H1 (cell line): ENCODE measurements at regions not wholly inside any gene's neighbourhood (a gene's known extent, or its start where the extent isn't known, plus 50 kb on each side); places are given as distances from the start of the nearest gene placed in this dataset.

ENCODE experiments used
- CTCF ChIA-PET: fragments of 300-600 bp; sonication (Branson Sonifier 250); formaldehyde crosslinking; loops from one replicate; lab custom pipeline; 2021; ENCODE audit not compliant: partially characterized antibody; lab: Charles Lee
- POLR2A ChIA-PET: fragments of 300-600 bp; sonication (Branson Sonifier 250); formaldehyde crosslinking; loops from one replicate; lab custom pipeline; 2021; ENCODE audit warnings: inconsistent platforms; ENCODE audit not compliant: partially characterized antibody; lab: Charles Lee
- DNase-seq, 2 experiments: peaks; one replicate each; pipeline versions ENCODE4 v3.0.0 to v3.0.0-alpha.2; 2010 to 2022; ENCODE audit warnings: low spot score in 2 of 2, low read depth in 1 of 2, mixed read lengths in 1 of 2
- FAIRE-seq: peaks from 2 replicates; lab custom pipeline; 2011; peaks lifted over from hg19 to GRCh38; lab: Jason Lieb, UNC
- H2AFZ ChIP-seq: 2 replicates; pipeline ENCODE4 v1.8.1; 2012; ENCODE audit warnings: low read length, inconsistent platforms
- H2AK5ac ChIP-seq: 2 replicates; pipeline ENCODE4 v1.6.1; 2013; ENCODE audit warnings: low read depth, low read length
- H2BK120ac ChIP-seq: replicated peaks from 2 replicates; pipeline ENCODE3; 2013; ENCODE audit warnings: low read depth, low read length, inconsistent platforms
- H2BK12ac ChIP-seq: 2 replicates; pipeline ENCODE4 v1.6.1; 2013; ENCODE audit warnings: low read depth, low read length
- H2BK15ac ChIP-seq: 2 replicates; pipeline ENCODE4 v1.6.1; 2013; ENCODE audit warnings: low read length
- H2BK20ac ChIP-seq: 2 replicates; pipeline ENCODE4 v1.6.1; 2013; ENCODE audit warnings: low read length
- H2BK5ac ChIP-seq: 2 replicates; pipeline ENCODE4 v1.6.1; 2013; ENCODE audit warnings: low read depth, low read length
- H3K14ac ChIP-seq: 2 replicates; pipeline ENCODE4 v1.6.1; 2013; ENCODE audit warnings: inconsistent platforms; ENCODE audit not compliant: insufficient read length
- H3K18ac ChIP-seq: 2 replicates; pipeline ENCODE4 v1.6.1; 2013; ENCODE audit warnings: low read length; ENCODE audit errors: extremely low read depth
- H3K23ac ChIP-seq: 2 replicates; pipeline ENCODE4 v1.6.1; 2013; ENCODE audit warnings: inconsistent platforms; ENCODE audit not compliant: insufficient read length
- H3K23me2 ChIP-seq: 2 replicates; pipeline ENCODE4 v1.6.1; 2013; ENCODE audit warnings: low read depth, low read length
- H3K27ac ChIP-seq: 2 replicates; pipeline ENCODE4 v1.6.1; 2011; ENCODE audit warnings: low read depth, low read length, inconsistent platforms
- H3K27me3 ChIP-seq, 4 experiments: replicated peaks in 1 of 4; 1 replicate in 1 of 4; 2 replicates in 3 of 4; pipeline versions ENCODE4 v1.6.1 to v1.8.1; 2011 to 2013; ENCODE audit warnings: low read length in 3 of 4, mild to moderate bottlenecking in 3 of 4, inconsistent platforms in 2 of 4, mixed read lengths in 2 of 4, moderate library complexity in 1 of 4; ENCODE audit not compliant: control insufficient read depth in 3 of 4, insufficient read depth in 3 of 4; ENCODE audit errors: extremely low read depth in 1 of 4
- H3K36me3 ChIP-seq, 4 experiments: 2 replicates each; pipeline versions ENCODE4 v1.6.1 to v1.8.1; 2011 to 2013; ENCODE audit warnings: mild to moderate bottlenecking in 4 of 4, low read length in 3 of 4, moderate library complexity in 2 of 4, control low read depth in 1 of 4, inconsistent platforms in 1 of 4; ENCODE audit not compliant: insufficient read depth in 4 of 4, control insufficient read depth in 2 of 4
- H3K4ac ChIP-seq: replicated peaks from 2 replicates; pipeline ENCODE3; 2013; ENCODE audit warnings: low read length, low read depth, mixed read lengths, inconsistent platforms; ENCODE audit not compliant: insufficient read length
- H3K4me1 ChIP-seq, 4 experiments: replicated peaks in 1 of 4; 1 replicate in 1 of 4; 2 replicates in 3 of 4; pipeline versions ENCODE4 v1.6.1 to v1.8.1; 2011 to 2013; ENCODE audit warnings: low read length in 3 of 4, inconsistent platforms in 2 of 4, mixed read lengths in 1 of 4; ENCODE audit not compliant: insufficient read depth in 4 of 4, control insufficient read depth in 3 of 4
- H3K4me2 ChIP-seq, 2 experiments: 2 replicates each; pipeline versions ENCODE4 v1.6.1 to v1.8.1; 2011 to 2013; ENCODE audit warnings: low read depth in 2 of 2, low read length in 2 of 2, control low read depth in 1 of 2, inconsistent platforms in 1 of 2, mild to moderate bottlenecking in 1 of 2; ENCODE audit not compliant: insufficient read depth in 1 of 2
- H3K4me3 ChIP-seq, 4 experiments: fragments of 200-600, 300-600 bp in 1 of 4; sonication (generic), shearing (Covaris generic), sonication (Bioruptor Twin) in 1 of 4; 2 replicates each; pipeline versions ENCODE4 v1.5.1 to v1.8.1; 2011 to 2016; ENCODE audit warnings: low read length in 4 of 4, low read depth in 3 of 4, control low read depth in 2 of 4, inconsistent platforms in 2 of 4, mild to moderate bottlenecking in 2 of 4, mixed read lengths in 1 of 4, moderate library complexity in 1 of 4; ENCODE audit not compliant: insufficient read depth in 2 of 4; ENCODE audit errors: extremely low read depth in 1 of 4
- H3K56ac ChIP-seq: replicated peaks from 2 replicates; pipeline ENCODE3; 2013; ENCODE audit warnings: low read depth, mild to moderate bottlenecking, mixed read lengths, low read length, inconsistent platforms; ENCODE audit not compliant: insufficient read length
- H3K79me1 ChIP-seq: 2 replicates; pipeline ENCODE4 v1.6.1; 2013; ENCODE audit warnings: low read depth, low read length, control low read depth
- H3K79me2 ChIP-seq, 2 experiments: 2 replicates each; pipeline versions ENCODE4 v1.6.1 to v1.8.1; 2012 to 2013; ENCODE audit warnings: low read length in 2 of 2, mild to moderate bottlenecking in 2 of 2, inconsistent platforms in 1 of 2; ENCODE audit not compliant: insufficient read depth in 2 of 2, control insufficient read depth in 1 of 2
- H3K9ac ChIP-seq, 4 experiments: replicated peaks in 1 of 4; 1 replicate in 1 of 4; 2 replicates in 3 of 4; pipeline versions ENCODE4 v1.6.1 to v1.8.1; 2011 to 2013; ENCODE audit warnings: low read depth in 3 of 4, low read length in 3 of 4, control low read depth in 2 of 4, mild to moderate bottlenecking in 2 of 4, moderate library complexity in 2 of 4, inconsistent platforms in 1 of 4; ENCODE audit errors: extremely low read depth in 1 of 4
- H3K9me3 ChIP-seq, 2 experiments: 2 replicates each; pipeline versions ENCODE4 v1.6.1 to v1.8.1; 2012 to 2013; ENCODE audit warnings: mild to moderate bottlenecking in 2 of 2, moderate library complexity in 2 of 2, control low read depth in 1 of 2, inconsistent platforms in 1 of 2, low read depth in 1 of 2, low read length in 1 of 2, mixed read lengths in 1 of 2; ENCODE audit not compliant: insufficient read depth in 2 of 2
- H4K20me1 ChIP-seq, 2 experiments: replicated peaks in 1 of 2; 2 replicates each; pipeline versions ENCODE3 to v1.8.1; 2011 to 2013; ENCODE audit warnings: inconsistent platforms in 2 of 2, low read length in 2 of 2, mild to moderate bottlenecking in 1 of 2; ENCODE audit not compliant: insufficient read depth in 2 of 2, control insufficient read depth in 1 of 2
- H4K5ac ChIP-seq: 2 replicates; pipeline ENCODE4 v1.6.1; 2013; ENCODE audit warnings: low read length, low read depth, mixed read lengths, inconsistent platforms; ENCODE audit not compliant: insufficient read length
- H4K8ac ChIP-seq: 2 replicates; pipeline ENCODE4 v1.8.0; 2013; ENCODE audit warnings: mild to moderate bottlenecking, moderate library complexity, low read length, inconsistent platforms; ENCODE audit not compliant: insufficient read depth; ENCODE audit errors: extremely low read depth
- H4K91ac ChIP-seq: replicated peaks from 2 replicates; pipeline ENCODE3; 2013; ENCODE audit warnings: low read length, mixed read lengths, inconsistent platforms; ENCODE audit not compliant: insufficient read length
- BCL11A ChIP-seq, 2 experiments: IDR thresholded peaks; one replicate each; pipeline ENCODE4 v1.6.1; 2011; ENCODE audit warnings: low read depth in 2 of 2, low read length in 2 of 2, mild to moderate bottlenecking in 2 of 2
- POU5F1 ChIP-seq: IDR thresholded peaks from 2 replicates; pipeline ENCODE4 v1.6.1; 2011; ENCODE audit warnings: low read depth, mild to moderate bottlenecking, low read length, moderate library complexity
- RAD21 ChIP-seq, 2 experiments: IDR thresholded peaks in 1 of 2; conservative IDR thresholded peaks in 1 of 2; 2 replicates each; pipeline ENCODE4 v1.6.1; 2011; ENCODE audit warnings: low read depth in 2 of 2, low read length in 2 of 2, improper control_type of control experiment in 1 of 2, inconsistent platforms in 1 of 2, mild to moderate bottlenecking in 1 of 2, moderate library complexity in 1 of 2
- RBBP5 ChIP-seq: IDR thresholded peaks from 2 replicates; pipeline ENCODE4 v1.7.1; 2012; ENCODE audit warnings: low read depth, mild to moderate bottlenecking, inconsistent platforms, low read length, moderate library complexity, borderline replicate concordance
- SIRT6 ChIP-seq: IDR thresholded peaks from one replicate; pipeline ENCODE4 v1.7.1; 2012; ENCODE audit warnings: low read length, inconsistent platforms
- SIX5 ChIP-seq: IDR thresholded peaks from 2 replicates; pipeline ENCODE4 v1.6.1; 2011; ENCODE audit warnings: mild to moderate bottlenecking, low read depth, low read length
- SUZ12 ChIP-seq: fragments of 200-600 bp; sonication (generic); IDR thresholded peaks from 2 replicates; pipeline ENCODE4 v1.6.1; 2012; ENCODE audit warnings: mild to moderate bottlenecking, inconsistent platforms, low read length, moderate library complexity, mixed read lengths
- TAF7 ChIP-seq: optimal IDR thresholded peaks from 2 replicates; pipeline ENCODE3; 2011; ENCODE audit warnings: low read depth, mild to moderate bottlenecking, inconsistent platforms, low read length, moderate library complexity, borderline replicate concordance
- YY1 ChIP-seq: IDR thresholded peaks from 2 replicates; pipeline ENCODE4 v1.6.1; 2011; ENCODE audit warnings: low read depth, mild to moderate bottlenecking, low read length
- WGBS, 2 experiments: shearing (Covaris generic) in 1 of 2; methylation state at CpG; one replicate each; pipeline versions ENCODE4 v1.1.6 to v1.1.7; 2013 to 2015; ENCODE audit warnings: low lambda C conversion rate in 2 of 2, mixed read lengths in 2 of 2, inconsistent platforms in 1 of 2, low coverage in 1 of 2, missing lambda C conversion rate in 1 of 2; ENCODE audit not compliant: insufficient replicate concordance in 2 of 2, insufficient coverage in 1 of 2, insufficient read length in 1 of 2; ENCODE audit errors: extremely low coverage in 1 of 2, missing lambda C conversion rate in 1 of 2; 5-methylcytosine and 5-hydroxymethylcytosine counted together
- TF ChIP-seq, protein P1 (sequence below), 3 experiments: IDR thresholded peaks; 1 replicate in 2 of 3; 2 replicates in 1 of 3; pipeline versions ENCODE4 v1.5.1 to v1.6.1; 2011; ENCODE audit warnings: low read length in 3 of 3, mild to moderate bottlenecking in 3 of 3, inconsistent platforms in 2 of 3, low read depth in 1 of 3, moderate library complexity in 1 of 3; ENCODE audit not compliant: insufficient read depth in 1 of 3; ENCODE audit errors: control extremely low read depth in 1 of 3

DNA sequence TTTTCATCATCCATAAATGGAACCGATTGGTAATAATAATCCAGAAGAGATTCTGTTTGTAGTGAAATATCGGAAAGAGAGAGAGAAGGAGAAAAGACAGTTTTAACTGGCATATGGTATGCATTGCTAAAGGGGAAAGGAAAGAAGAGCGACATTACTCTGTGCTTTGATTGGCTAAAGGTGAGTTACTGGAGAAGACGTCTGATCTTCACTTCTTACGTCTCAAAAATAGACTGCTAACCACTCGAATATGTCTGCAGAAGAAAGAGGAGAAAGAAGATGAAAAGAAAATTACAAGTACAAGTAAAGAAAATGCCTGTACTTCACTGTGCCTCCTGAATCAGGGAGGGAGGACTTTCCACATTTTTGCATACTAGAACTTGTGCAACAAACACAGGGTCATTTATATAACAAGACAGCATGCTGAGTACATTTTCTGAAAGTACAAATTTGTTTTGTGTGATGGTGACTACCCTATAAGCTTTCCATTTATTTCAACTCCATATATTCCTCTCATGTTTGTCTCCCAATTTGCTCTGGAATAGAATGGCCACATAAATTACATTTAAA, 787.2 kb downstream of the RNF144A start:
- Histone ChIP-seq H2AK5ac (no peak overlapping the region), H2BK12ac (no peak overlapping the region), H3K36me3 (no peaks in the 10 kb centered on the region), H4K5ac (peak overlapping the region; percentile 5), H3K79me2 (no peaks in the 10 kb centered on the region), H3K27ac (no peak overlapping the region), H3K4ac (no peak overlapping the region), H3K27me3 (no peaks in the 10 kb centered on the region), H3K4me2 (peak overlapping the region; percentile 36 to 71; a peak in 2 of 4 replicates), H4K20me1 (no peaks in the 10 kb centered on the region), H2BK120ac (peak overlapping the region; percentile 18), H2AFZ (no peak overlapping the region), H3K9me3 (no peaks in the 10 kb centered on the region), H4K8ac (no peak overlapping the region), H2BK5ac (peak overlapping the region; percentile 37; the same call in 1 of the 2 replicates), H3K4me3 (peak overlapping the region in 1 of 4 experiments; percentile 3; a peak in 1 of 8 replicates), H3K14ac (no peak overlapping the region), H2BK20ac (no peak overlapping the region), H3K79me1 (no peaks in the 10 kb centered on the region), H3K9ac (no peak overlapping the region), H3K23me2 (no peaks in the 10 kb centered on the region), H3K4me1 (peaks cover 2 to 23% (median 13%) of the 10 kb centered on the region in 4 experiments; a peak in 5 of 7 replicates), H3K56ac (no peak overlapping the region), H2BK15ac (no peak overlapping the region), H4K91ac (peak overlapping the region; percentile 58), H3K23ac (no peak overlapping the region), H3K18ac (no peak overlapping the region; the same call in 1 of the 2 replicates)
- DNase-seq, result no peak
- ChIA-PET CTCF (no interaction called here), POLR2A (no interaction called here)
- TF ChIP-seq SIRT6, result no peak
- no peak for TF ChIP-seq BCL11A (IDR thresholded peaks at IDR 0.05; ENCODE audit: low read depth in 2 of 2, low read length in 2 of 2)
- TF ChIP-seq TAF7, result no peak
- TF ChIP-seq SIX5, result no peak
- TF ChIP-seq POU5F1, result no peak
- TF ChIP-seq YY1, result no peak
- no peak for TF ChIP-seq RAD21 (IDR thresholded peaks at IDR 0.05 in 1 of 2, conservative IDR thresholded peaks at IDR 0.05 in 1 of 2; ENCODE audit: low read depth in 2 of 2, low read length in 2 of 2)
- no peak for TF ChIP-seq RBBP5
- TF ChIP-seq, protein P1, sequence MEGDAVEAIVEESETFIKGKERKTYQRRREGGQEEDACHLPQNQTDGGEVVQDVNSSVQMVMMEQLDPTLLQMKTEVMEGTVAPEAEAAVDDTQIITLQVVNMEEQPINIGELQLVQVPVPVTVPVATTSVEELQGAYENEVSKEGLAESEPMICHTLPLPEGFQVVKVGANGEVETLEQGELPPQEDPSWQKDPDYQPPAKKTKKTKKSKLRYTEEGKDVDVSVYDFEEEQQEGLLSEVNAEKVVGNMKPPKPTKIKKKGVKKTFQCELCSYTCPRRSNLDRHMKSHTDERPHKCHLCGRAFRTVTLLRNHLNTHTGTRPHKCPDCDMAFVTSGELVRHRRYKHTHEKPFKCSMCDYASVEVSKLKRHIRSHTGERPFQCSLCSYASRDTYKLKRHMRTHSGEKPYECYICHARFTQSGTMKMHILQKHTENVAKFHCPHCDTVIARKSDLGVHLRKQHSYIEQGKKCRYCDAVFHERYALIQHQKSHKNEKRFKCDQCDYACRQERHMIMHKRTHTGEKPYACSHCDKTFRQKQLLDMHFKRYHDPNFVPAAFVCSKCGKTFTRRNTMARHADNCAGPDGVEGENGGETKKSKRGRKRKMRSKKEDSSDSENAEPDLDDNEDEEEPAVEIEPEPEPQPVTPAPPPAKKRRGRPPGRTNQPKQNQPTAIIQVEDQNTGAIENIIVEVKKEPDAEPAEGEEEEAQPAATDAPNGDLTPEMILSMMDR (IDR thresholded peaks at IDR 0.05; ENCODE audit: control extremely low read depth in 1 of 3, insufficient read depth in 1 of 3, low read depth in 1 of 3, low read length in 3 of 3), result no peak
- TF ChIP-seq SUZ12, result no peak
- 47% methylated on average over 6 of the region's 6 CpGs; no CpG with 5 or more reads in 1 of the 2 experiments for WGBS, 2 experiments
- FAIRE-seq, result no peak
